ENCODE measurements at regions not wholly inside any gene's neighbourhood (a gene's known extent, or its start where the extent isn't known, plus 50 kb on each side); places are given as distances from the start of the nearest gene placed in this dataset.
A peak's percentile ranks its signal among the peaks of the same experiment; 100 is the strongest.
"Not testable (repeated sequence)": the region's sequence is repeated elsewhere in the genome, so short reads cannot be mapped to it uniquely, and the experiment has no call there.

GRCh38 chr2:88396209-88396608 lies 56.3 kb downstream of the FOXI3 start:
- DNase-seq (ENCODE audit: low spot score in 2 of 2): no peak
- Histone ChIP-seq H3K4me1 (no peaks in the 10 kb centered on the region), H3K27me3 (ENCODE audit: low read depth) (peaks cover 3% of the 10 kb centered on the region; the same call in 1 of the 2 replicates), H3K4me3 (no peak overlapping the region), H3K36me3 (replicated peaks) (no peaks in the 10 kb centered on the region), H3K9me3 (no peaks in the 10 kb centered on the region)
- in situ Hi-C loops (cut with MboI; ENCODE audit: low sequenced_read_pairs): no loop called here

- Histone ChIP-seq H3K4me3 (no peak overlapping the region), H3K4me1 (no peaks in the 10 kb centered on the region), H3K36me3 (replicated peaks) (no peaks in the 10 kb centered on the region), H3K27me3 (ENCODE audit: low read depth) (no peaks in the 10 kb centered on the region), H3K9me3 (no peaks in the 10 kb centered on the region)
- DNase-seq (ENCODE audit: low spot score in 2 of 2): no peak
- in situ Hi-C loops (cut with MboI; ENCODE audit: low sequenced_read_pairs): no loop called here
Observed at GRCh38 chr2:88377641-88377991, 74.9 kb downstream of the FOXI3 start.

GRCh38 chr2:88372042-88372441 lies 80.5 kb downstream of the FOXI3 start:
- Histone ChIP-seq H3K9me3 (no peaks in the 10 kb centered on the region), H3K27me3 (ENCODE audit: low read depth) (no peaks in the 10 kb centered on the region), H3K4me3 (no peak overlapping the region), H3K4me1 (no peaks in the 10 kb centered on the region), H3K36me3 (replicated peaks) (no peaks in the 10 kb centered on the region)
- no peak for DNase-seq (ENCODE audit: low spot score in 2 of 2)
- in situ Hi-C loops (cut with MboI; ENCODE audit: low sequenced_read_pairs): no loop called here

GRCh38 chr2:88365408-88365807 lies 87.1 kb downstream of the FOXI3 start:
- in situ Hi-C loops (cut with MboI; ENCODE audit: low sequenced_read_pairs); H3K27me3 ChIP-seq (ENCODE audit: low read depth); H3K36me3 ChIP-seq (replicated peaks); H3K4me1 ChIP-seq; DNase-seq (ENCODE audit: low spot score in 2 of 2); H3K9me3 ChIP-seq; H3K4me3 ChIP-seq: not testable (repeated sequence)

- no peaks in the 10 kb centered on the region for H3K9me3 ChIP-seq
- peaks cover 3% of the 10 kb centered on the region for H3K4me1 ChIP-seq
- in situ Hi-C loops (cut with MboI; ENCODE audit: low sequenced_read_pairs): no loop called here
- no peaks in the 10 kb centered on the region for H3K36me3 ChIP-seq (replicated peaks)
- H3K4me3 ChIP-seq: no peak overlapping the region
- no peaks in the 10 kb centered on the region for H3K27me3 ChIP-seq (ENCODE audit: low read depth)
- peak; percentile 41 to 45 for DNase-seq (ENCODE audit: low spot score in 2 of 2)
Observed at GRCh38 chr2:88355486-88355885, 97.0 kb downstream of the FOXI3 start.

- Histone ChIP-seq H3K9me3 (no peaks in the 10 kb centered on the region), H3K4me3 (no peak overlapping the region), H3K27me3 (ENCODE audit: low read depth) (no peaks in the 10 kb centered on the region), H3K4me1 (peaks cover 3% of the 10 kb centered on the region), H3K36me3 (replicated peaks) (no peaks in the 10 kb centered on the region)
- DNase-seq (ENCODE audit: low spot score in 2 of 2): no peak
- in situ Hi-C loops (cut with MboI; ENCODE audit: low sequenced_read_pairs): no loop called here
Observed at GRCh38 chr2:88351249-88351601, 101.3 kb downstream of the FOXI3 start.

GRCh38 chr2:88350331-88351248 lies 101.9 kb downstream of the FOXI3 start:
- no peaks in the 10 kb centered on the region for H3K27me3 ChIP-seq (ENCODE audit: low read depth)
- H3K4me3 ChIP-seq: peak overlapping the region; percentile 23

DNA sequence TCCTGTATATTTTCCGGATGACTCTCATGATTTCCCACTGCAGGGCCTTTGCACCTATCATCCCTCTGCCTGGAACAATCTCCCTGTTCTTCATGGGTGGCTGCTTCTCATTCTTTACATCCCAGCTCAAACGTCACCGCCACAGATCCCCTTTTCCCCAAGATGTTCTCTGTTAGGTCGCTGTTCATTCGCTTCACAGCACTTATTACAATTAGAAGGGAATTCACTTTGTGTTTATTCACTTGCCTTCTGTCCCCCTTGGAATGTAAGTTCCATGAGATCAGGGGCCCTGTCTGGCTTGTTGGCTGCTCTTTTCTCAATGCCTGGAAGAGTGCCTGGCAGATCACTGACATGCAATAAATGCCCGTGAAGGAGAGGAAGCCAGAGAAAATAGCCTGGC lies 106.7 kb downstream of the FOXI3 start:
- in situ Hi-C loops (cut with MboI; ENCODE audit: low sequenced_read_pairs): no loop called here
- Histone ChIP-seq H3K27me3 (ENCODE audit: low read depth) (no peaks in the 10 kb centered on the region), H3K4me1 (no peaks in the 10 kb centered on the region; the same call in 1 of the 2 replicates), H3K4me3 (no peak overlapping the region), H3K9me3 (no peaks in the 10 kb centered on the region), H3K36me3 (replicated peaks) (no peaks in the 10 kb centered on the region)
- DNase-seq (ENCODE audit: low spot score in 2 of 2): no peak

More at GRCh38 chr2:88350331-88351248, 101.9 kb downstream of the FOXI3 start:
- Histone ChIP-seq H3K4me1 (peaks cover 3% of the 10 kb centered on the region), H3K9me3 (no peaks in the 10 kb centered on the region), H3K36me3 (replicated peaks) (no peaks in the 10 kb centered on the region)
- peak; percentile 48 to 89 for DNase-seq (ENCODE audit: low spot score in 2 of 2)
- in situ Hi-C loops (cut with MboI; ENCODE audit: low sequenced_read_pairs): no loop called here

DNA sequence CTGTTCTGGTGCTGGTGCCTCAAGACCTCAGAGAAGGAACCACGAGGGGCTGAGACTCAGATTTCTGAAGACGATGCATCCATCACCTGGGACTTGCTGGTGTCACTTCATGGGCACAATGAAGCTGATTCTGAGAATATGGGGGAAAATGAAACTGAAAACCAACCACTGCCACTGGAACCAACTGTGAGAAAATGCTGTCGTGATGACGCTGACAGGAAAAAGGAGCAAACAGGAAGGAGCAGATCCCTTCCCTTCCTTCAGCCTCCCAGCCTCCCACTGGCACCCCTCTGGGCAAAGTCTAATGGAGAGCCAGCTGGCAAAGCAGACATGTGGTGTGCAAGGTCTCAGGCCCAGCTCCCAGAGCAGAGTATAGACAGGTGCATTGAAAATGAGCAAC lies 109.7 kb downstream of the FOXI3 start:
- Histone ChIP-seq H3K36me3 (replicated peaks) (no peaks in the 10 kb centered on the region), H3K9me3 (no peaks in the 10 kb centered on the region), H3K4me1 (no peaks in the 10 kb centered on the region), H3K27me3 (ENCODE audit: low read depth) (peaks cover 9% of the 10 kb centered on the region; the same call in 1 of the 2 replicates), H3K4me3 (no peak overlapping the region)
- in situ Hi-C loops (cut with MboI; ENCODE audit: low sequenced_read_pairs): no loop called here
- DNase-seq (ENCODE audit: low spot score in 2 of 2): no peak

DNA sequence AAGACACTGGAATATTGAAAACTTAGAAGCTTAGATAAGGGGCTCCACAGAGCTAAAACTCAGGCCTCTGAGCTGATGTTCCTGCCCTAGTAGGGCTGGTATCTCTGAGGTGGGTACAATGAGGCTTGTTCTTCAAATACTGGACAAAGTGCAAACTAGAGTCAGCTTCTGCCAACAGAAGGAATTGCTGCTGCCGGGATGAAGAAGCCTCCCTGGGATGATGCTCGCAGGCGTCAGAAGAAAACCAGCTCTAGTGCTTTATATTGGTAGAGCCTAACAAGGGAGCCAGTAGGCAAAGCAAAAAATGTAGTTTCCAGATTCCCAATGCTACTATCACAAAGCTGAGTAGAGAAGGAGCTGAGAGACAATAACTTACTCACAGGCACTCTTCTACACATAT lies 118.1 kb downstream of the FOXI3 start:
- no peaks in the 10 kb centered on the region for H3K36me3 ChIP-seq (replicated peaks)
- in situ Hi-C loops (cut with MboI; ENCODE audit: low sequenced_read_pairs): no loop called here
- H3K27me3 ChIP-seq (ENCODE audit: low read depth): peaks cover 9% of the 10 kb centered on the region
- H3K4me1 ChIP-seq: peaks cover 14% of the 10 kb centered on the region
- H3K4me3 ChIP-seq: no peak overlapping the region
- DNase-seq (ENCODE audit: low spot score in 2 of 2): no peak
- no peaks in the 10 kb centered on the region for H3K9me3 ChIP-seq

- peaks cover 14% of the 10 kb centered on the region for H3K4me1 ChIP-seq
- no peaks in the 10 kb centered on the region; the same call in 1 of the 2 replicates for H3K27me3 ChIP-seq (ENCODE audit: low read depth)
- H3K36me3 ChIP-seq (replicated peaks): no peaks in the 10 kb centered on the region
- no peaks in the 10 kb centered on the region for H3K9me3 ChIP-seq
- in situ Hi-C loops (cut with MboI; ENCODE audit: low sequenced_read_pairs): no loop called here
- DNase-seq (ENCODE audit: low spot score in 2 of 2): no peak
- H3K4me3 ChIP-seq: no peak overlapping the region
Observed at GRCh38 chr2:88331239-88331638, 121.3 kb downstream of the FOXI3 start.

- H3K27me3 ChIP-seq (ENCODE audit: low read depth): no peaks in the 10 kb centered on the region; the same call in 1 of the 2 replicates
- H3K4me3 ChIP-seq: no peak overlapping the region
- DNase-seq (ENCODE audit: low spot score in 2 of 2): peak; percentile 91 to 98
- in situ Hi-C loops (cut with MboI; ENCODE audit: low sequenced_read_pairs): no loop called here
- peaks cover 14% of the 10 kb centered on the region for H3K4me1 ChIP-seq
- H3K36me3 ChIP-seq (replicated peaks): no peaks in the 10 kb centered on the region
- H3K9me3 ChIP-seq: no peaks in the 10 kb centered on the region
Observed at GRCh38 chr2:88329815-88330603, 122.5 kb downstream of the FOXI3 start.

DNA sequence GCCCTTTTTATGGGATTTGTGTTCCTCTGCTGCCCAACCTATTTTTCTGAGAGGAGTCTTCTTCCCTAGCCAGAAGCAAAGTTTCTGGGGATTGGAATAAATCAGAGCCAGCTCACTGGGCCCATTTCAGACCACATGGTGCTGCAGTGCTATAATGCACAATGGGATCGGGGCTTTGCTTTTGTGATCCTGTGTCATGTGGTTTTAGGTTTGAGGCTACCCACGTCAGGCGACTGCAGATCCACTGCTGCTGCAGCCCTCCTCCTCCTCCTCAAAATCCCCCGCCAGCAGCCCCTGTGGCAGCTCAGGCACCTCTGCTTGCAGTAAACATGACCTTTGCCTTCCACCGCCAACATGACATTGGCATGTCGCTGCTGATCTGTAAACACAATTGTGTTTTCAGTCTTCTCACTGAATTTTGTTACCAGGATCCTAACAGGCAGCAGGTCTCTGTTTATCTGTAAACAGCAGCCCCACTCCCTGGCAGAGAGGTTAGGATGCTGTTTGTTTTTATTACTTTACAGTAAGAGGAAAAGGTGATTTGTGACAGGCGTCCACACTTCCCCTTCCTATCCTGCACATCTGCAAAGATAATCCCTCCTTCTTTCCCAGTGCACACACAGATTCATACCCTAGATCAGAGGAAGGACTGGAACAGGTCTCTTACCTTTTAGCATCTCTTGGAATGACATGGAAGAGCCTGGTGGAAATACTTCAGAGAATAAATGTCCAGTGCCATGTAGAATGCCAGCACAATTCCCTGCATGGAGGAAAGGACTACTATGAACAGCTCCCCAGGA lies 130.8 kb downstream of the FOXI3 start:
- no peaks in the 10 kb centered on the region for H3K9me3 ChIP-seq
- in situ Hi-C loops (cut with MboI; ENCODE audit: low sequenced_read_pairs): no loop called here
- no peaks in the 10 kb centered on the region for H3K27me3 ChIP-seq (ENCODE audit: low read depth)
- no peak overlapping the region for H3K4me3 ChIP-seq
- no peak for DNase-seq (ENCODE audit: low spot score in 2 of 2)
- H3K36me3 ChIP-seq (replicated peaks): no peaks in the 10 kb centered on the region
- no peaks in the 10 kb centered on the region for H3K4me1 ChIP-seq
